Stimulated activated CD8-positive, alpha-beta memory T cell treated with anti-CD3 and anti-CD28 coated beads, Interleukin-7, amount 100 ng/mL, for 1 hour (primary cell): ENCODE measurements at regions not wholly inside any gene's neighbourhood (a gene's known extent, or its start where the extent isn't known, plus 50 kb on each side); places are given as distances from the start of the nearest gene placed in this dataset.
"Not testable (repeated sequence)": the region's sequence is repeated elsewhere in the genome, so short reads cannot be mapped to it uniquely, and the experiment has no call there.

Source experiments
- DNase-seq, 2 donors: peaks; one replicate each; pipeline ENCODE4 v3.0.0-alpha.2; 2020; ENCODE audit warnings: low read depth in 2 of 2

- DNase-seq, result no peak
These were observed 324.2 kb upstream of the PREP start for GRCh38 chr6:105726902-105727655.

- DNase-seq, result no peak
These were observed 312.0 kb upstream of the PREP start for GRCh38 chr6:105714846-105715245.

- no peak for DNase-seq
These were observed 310.7 kb upstream of the PREP start for GRCh38 chr6:105713474-105714118.

- DNase-seq, result no peak
These were observed 308.3 kb upstream of the PREP start for GRCh38 chr6:105711216-105711615.

GRCh38 chr6:105705608-105706007 lies 302.7 kb upstream of the PREP start:
- DNase-seq, result no peak

GRCh38 chr6:105695461-105695860 lies 292.6 kb upstream of the PREP start:
- no peak for DNase-seq

- no peak for DNase-seq
These were observed 289.8 kb upstream of the PREP start for GRCh38 chr6:105692613-105693215.

GRCh38 chr6:105691971-105692370 lies 289.1 kb upstream of the PREP start:
- DNase-seq, result no peak

GRCh38 chr6:105691081-105691480 lies 288.2 kb upstream of the PREP start:
- DNase-seq, result no peak

- DNase-seq, result no peak
These were observed 285.7 kb upstream of the PREP start for GRCh38 chr6:105688573-105688972.

- DNase-seq, result not testable (repeated sequence)
These were observed 283.9 kb upstream of the PREP start for GRCh38 chr6:105686793-105687192.

GRCh38 chr6:105681061-105681460 lies 278.2 kb upstream of the PREP start:
- no peak for DNase-seq

- no peak for DNase-seq
These were observed 277.2 kb upstream of the PREP start for GRCh38 chr6:105680131-105680530.

- DNase-seq, result no peak
These were observed 275.6 kb upstream of the PREP start for GRCh38 chr6:105678516-105678915.

- no peak for DNase-seq
These were observed 275.0 kb upstream of the PREP start for GRCh38 chr6:105677671-105678475.

GRCh38 chr6:105676857-105677256 lies 274.0 kb upstream of the PREP start:
- no peak for DNase-seq

GRCh38 chr6:105675715-105676397 lies 273.0 kb upstream of the PREP start:
- DNase-seq, result no peak

GRCh38 chr6:105672856-105673538 lies 270.1 kb upstream of the PREP start:
- DNase-seq, result not testable (repeated sequence)

- DNase-seq, result no peak
These were observed 266.4 kb upstream of the PREP start for GRCh38 chr6:105669232-105669631.

GRCh38 chr6:105667056-105667455 lies 264.2 kb upstream of the PREP start:
- DNase-seq, result no peak

- no peak for DNase-seq
These were observed 262.0 kb upstream of the PREP start for GRCh38 chr6:105664931-105665330.
